ENCODE measurements at regions not wholly inside any gene's neighbourhood (a gene's known extent, or its start where the extent isn't known, plus 50 kb on each side); places are given as distances from the start of the nearest gene placed in this dataset.

GRCh38 chr4:38601244-38601915 is 62.6 kb upstream of the KLF3 start:
- DNase-seq (ENCODE audit: low read depth), result no peak

GRCh38 chr4:38601916-38602291 is 62.1 kb upstream of the KLF3 start:
- no peak for DNase-seq (ENCODE audit: low read depth)

- no peak for DNase-seq (ENCODE audit: low read depth)
These were observed 60.3 kb upstream of the KLF3 start for GRCh38 chr4:38603652-38604051.

DNA sequence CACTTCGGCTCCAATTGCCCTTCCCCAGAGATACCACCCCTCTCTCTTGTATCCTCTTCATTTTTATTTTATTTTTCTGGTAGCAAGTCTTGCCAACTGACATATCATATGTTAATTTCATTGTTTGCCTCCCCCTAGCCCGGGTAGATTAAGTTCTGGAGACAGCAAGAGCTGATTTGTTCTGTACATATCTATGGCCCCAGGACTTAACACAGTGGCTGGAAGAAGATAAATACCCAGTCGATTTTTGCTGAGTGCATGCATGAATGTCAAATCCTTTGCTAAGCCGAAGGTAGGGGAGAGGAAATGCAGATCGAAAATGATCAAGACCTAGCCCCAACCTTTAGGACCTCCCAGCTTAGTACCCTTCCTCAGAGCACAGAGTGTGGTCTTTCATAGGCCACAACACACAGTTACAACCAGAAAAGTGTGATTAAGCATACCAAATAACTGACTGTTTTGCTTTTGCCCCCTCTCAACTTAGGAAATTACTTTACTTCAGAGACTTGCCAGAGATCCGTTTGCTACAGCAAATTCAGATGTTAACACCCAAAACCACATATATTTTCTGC is 58.7 kb upstream of the KLF3 start:
- DNase-seq (ENCODE audit: low read depth), result no peak

DNA sequence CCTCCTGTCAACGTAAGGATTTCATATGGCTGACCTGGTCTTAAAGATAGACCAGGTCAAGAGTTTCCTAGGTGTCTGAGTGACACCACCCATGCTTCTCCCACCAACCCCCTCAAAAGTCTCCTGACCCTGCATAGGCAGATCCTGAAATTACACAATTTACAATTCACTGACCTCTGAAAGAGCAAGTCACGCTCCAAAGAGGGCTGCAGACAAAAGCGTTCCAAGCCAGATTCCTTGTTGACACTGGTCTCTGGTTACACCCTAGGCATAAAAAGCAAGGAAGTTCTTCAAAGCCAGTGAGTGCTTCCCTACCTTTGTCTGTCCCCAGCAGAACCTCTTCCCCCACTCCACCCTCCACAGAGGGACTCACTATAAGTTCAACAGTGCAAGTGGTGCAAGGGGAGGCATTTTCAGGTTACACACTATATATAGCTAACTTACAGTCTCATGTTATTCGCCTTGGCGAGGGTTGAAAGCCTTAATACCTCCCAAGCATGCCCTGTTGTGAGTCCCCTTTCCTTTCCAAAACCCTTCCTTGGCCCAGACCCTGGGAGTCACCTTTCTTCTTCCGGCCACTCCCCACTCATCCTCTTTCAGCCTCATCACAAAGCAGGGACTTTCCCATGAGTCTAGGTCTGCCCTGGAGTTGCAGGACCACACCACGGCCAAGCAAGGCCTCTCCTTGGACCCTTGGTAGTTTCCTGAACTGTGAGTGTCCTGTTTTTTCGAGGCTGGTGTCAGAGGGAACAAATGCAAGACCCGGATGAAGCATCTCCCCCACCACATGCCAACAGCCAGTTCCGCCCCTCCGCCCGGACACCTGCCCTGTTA is 58.0 kb upstream of the KLF3 start:
- DNase-seq (ENCODE audit: low read depth), result no peak

- DNase-seq (ENCODE audit: low read depth), result no peak
These were observed 57.5 kb upstream of the KLF3 start for GRCh38 chr4:38606587-38606905.

GRCh38 chr4:38609614-38610013 is 54.4 kb upstream of the KLF3 start:
- no peak for DNase-seq (ENCODE audit: low read depth)

DNA sequence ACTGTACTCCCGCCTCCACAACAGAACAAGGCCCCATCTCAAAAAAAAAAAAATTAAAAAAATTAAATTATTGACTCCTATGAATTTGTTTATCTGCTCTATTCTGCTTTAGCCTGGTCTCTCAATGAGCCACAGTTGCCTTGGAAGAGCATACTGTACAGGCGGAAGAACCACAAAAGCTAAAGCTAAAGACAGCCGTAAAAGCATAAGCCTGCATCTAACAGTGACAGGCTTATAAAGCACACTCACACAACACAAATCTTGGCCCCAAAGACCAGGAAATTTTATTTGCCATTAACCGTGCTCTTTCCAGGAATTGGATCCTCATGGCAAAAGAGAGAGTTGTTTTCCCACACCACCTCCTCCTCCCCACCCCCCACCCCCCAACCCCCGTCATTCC is 53.5 kb upstream of the KLF3 start:
- no peak for DNase-seq (ENCODE audit: low read depth)

DNA sequence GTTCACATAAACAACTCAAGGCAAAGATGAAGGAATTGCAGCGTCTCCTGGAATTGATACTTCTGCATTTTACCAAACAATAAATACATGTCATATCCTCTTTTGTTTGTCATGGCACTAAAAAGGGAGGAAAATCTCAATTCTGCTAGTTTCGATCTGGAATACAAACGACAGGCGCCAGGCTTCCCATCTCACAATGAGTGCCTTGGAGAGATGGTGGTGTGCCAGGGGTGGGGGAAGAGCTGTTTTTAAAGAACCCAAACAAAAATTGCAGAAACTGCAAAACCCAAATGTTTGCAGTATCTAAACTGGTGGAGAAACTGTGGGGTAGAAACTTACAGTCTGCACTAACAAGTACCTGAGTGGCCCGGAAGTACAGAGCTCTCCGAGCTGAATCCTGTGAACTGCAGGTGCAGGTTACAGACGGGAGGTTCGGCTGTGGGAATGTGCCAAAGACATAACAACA is 53.0 kb upstream of the KLF3 start:
- no peak for DNase-seq (ENCODE audit: low read depth)

DNA sequence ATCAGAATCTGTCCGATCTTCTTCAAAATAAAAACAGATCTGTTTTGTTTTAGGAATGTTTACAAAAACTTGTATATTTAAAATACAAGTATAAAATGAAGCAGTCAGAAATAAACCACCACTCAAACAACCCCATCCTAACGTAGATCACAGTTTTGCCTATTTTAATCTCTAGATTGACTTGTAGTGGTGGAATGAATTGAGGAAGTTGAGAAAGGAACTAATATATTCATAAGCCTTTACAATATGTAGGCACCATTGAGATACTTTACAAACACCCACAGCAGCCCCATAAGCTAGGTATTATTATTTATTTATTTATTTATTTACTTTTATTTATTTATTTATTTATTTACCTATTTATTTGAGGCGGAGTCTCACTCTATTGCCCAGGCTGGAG is 52.3 kb upstream of the KLF3 start:
- no peak for DNase-seq (ENCODE audit: low read depth)

- no peak for DNase-seq (ENCODE audit: low read depth)
These were observed 51.2 kb upstream of the KLF3 start for GRCh38 chr4:38612646-38613414.

Data from stimulated activated CD8-positive, alpha-beta memory T cell treated with anti-CD3 and anti-CD28 coated beads, Interleukin-7, amount 100 ng/mL, for 24 hours (primary cell).